ENCODE measurements at regions not wholly inside any gene's neighbourhood (a gene's known extent, or its start where the extent isn't known, plus 50 kb on each side); places are given as distances from the start of the nearest gene placed in this dataset.
"Not testable (repeated sequence)": the region's sequence is repeated elsewhere in the genome, so short reads cannot be mapped to it uniquely, and the experiment has no call there.

DNA sequence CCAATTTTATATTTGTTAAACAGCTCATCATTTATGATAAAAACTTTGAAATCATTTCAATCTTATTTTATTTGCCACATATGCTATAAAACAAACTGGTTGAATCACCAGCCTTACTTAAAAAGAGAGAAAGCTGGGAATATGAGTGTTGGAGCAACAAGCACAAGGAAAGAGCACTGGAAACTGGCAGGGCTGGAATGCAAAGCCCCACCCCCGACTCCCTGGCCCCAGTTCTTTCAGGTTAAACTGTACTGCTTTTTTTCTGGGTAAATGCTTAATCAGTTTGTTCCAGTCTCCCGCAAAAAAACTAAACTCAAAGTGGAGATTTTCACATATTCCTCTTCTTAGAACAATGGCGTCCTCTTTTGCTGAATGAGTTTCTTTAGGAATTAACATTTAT is 433.8 kb upstream of the NOX3 start:
- DNase-seq, result no peak

- DNase-seq, result no peak
Measured at GRCh38 chr6:155887421-155887820, 431.8 kb upstream of the NOX3 start.

GRCh38 chr6:155883741-155884140 is 428.1 kb upstream of the NOX3 start:
- DNase-seq, result no peak

DNA sequence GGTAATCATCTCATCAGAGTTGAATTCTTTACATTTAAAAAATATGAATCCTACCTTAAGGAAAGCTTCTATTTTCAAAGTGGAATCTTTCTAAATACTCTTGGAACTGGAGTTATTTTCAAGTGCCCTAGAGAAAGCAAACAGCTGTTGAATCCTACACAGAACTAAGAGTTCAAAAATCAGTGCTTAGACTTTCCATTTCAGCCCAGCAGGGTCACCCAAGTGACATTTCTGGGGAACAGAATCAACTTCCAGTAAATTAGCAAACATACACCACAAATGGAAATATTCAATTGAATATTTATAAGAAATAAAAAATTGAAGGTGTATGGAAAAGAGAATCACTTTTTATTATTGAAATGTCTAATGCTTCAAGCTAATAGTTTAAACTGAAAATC is 427.7 kb upstream of the NOX3 start:
- no peak for DNase-seq

- DNase-seq, result no peak
Measured at GRCh38 chr6:155882527-155883333, 427.1 kb upstream of the NOX3 start.

GRCh38 chr6:155881826-155882526 is 426.3 kb upstream of the NOX3 start:
- DNase-seq, result no peak

DNA sequence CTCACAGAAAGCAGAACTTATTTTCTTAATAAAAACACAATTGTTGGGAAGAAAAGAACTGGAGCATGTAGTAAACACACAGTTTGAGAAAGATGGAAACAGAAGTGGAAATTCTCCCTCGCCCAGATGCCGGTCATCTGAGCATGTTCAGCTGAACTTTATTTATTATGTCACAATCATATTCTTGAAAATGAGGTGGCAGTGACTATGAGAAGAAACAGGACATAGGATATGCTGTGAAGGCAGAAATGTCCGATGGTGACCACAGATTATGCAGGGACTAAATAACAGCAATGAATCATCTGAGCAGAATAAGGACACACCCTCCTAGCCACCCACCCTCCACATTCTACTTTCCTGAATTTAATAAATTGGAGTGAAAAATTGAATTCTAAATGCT is 425.3 kb upstream of the NOX3 start:
- no peak for DNase-seq

DNA sequence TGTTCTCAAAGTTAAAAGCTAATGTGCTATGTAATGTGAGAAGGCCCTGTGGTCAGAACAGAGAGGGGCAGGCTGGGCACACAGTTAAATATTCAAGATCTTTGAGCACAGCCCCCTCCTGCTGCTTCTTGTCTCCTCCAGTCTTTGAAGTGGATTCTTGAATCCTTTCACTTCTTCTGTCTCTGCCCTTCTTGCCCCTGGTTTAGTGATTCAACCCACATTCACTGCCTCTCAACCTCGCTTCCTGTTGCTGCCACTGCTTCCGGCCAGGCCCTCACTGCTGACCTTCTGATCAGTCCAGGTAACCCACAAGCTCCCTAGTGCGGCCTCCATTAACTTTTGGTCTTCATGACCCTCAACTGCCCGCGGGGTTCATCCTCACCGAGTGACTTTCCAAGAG is 417.3 kb upstream of the NOX3 start:
- DNase-seq, result no peak

DNA sequence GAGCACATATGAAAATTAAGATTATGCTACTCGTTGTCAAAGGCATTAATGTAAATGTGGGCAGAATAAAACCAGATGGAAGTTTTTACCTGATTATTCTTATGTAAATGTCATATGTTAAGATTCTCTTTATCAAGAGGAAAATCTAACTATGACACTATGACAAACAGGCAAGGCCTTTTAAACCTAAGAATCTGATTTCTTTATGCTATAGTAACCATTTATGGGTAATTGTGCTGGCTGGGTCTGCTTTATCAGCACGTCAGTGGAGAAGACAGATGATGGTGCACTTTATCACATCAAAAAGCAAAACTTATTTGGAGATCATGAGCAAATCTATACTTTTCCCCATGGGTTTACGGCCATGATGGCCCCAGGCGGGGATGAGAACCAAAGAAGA is 412.0 kb upstream of the NOX3 start:
- no peak for DNase-seq

GRCh38 chr6:155866676-155867390 is 411.2 kb upstream of the NOX3 start:
- DNase-seq, result not testable (repeated sequence)

GRCh38 chr6:155861821-155862220 is 406.2 kb upstream of the NOX3 start:
- no peak for DNase-seq

DNA sequence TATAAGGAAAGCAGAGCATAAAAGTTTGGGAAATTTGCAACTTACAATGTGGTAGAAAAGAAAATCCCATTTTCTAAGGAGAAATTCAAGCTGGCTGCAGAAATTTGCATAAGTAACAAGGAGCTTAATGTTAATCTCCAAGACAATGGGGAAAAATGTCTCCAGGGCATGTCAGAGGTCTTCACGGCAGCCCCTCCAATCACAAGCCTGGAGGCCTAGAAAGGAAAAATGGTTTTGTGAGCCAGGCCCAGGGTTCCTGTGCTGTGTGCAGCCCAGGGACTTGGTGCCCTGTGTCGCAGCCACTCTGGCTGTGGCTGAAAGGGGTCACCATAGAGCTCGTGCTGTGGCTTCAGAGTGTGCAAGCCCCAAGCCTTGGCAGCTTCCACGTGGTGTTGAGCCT is 403.3 kb upstream of the NOX3 start:
- not testable (repeated sequence) for DNase-seq

DNA sequence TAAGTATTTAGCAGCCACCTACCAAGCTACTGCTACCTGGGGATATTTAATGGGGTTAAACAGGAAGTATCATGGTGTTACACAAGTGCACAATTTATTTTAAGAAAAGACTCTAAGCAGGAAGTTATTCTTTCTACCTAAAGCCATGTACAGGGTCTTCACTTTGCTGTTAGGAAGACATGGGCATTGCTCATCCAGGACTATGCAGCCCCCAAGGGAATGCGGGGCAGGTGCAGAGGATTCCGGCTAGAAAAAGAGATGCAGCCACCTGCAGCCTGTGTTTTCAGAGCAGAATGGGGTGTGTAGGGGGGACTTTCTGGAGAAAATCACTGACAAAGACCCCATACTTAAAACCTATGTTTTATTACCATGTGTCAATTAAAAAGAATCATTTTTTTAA is 399.1 kb upstream of the NOX3 start:
- no peak for DNase-seq

- no peak for DNase-seq
Measured at GRCh38 chr6:155853011-155853410, 397.4 kb upstream of the NOX3 start.

DNA sequence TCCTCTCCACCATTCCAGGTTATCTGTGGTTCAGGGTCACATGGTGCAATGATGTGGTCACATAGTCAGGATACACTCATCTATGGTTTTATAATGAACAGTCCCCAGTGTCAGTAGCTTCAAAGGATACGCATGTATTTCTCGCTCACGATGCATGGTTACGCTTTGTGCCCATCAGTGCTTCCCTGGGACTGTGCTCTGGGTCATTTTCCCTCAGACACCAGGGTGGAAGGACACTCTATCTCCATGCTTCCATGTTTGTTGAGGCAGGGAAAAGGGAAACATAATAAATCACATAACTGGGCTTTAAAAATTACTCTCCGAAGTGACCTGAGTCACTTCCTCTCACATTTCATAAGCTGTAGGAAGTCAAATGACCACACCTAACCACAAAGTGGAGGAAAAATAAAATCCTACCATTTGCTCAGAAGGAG is 394.8 kb upstream of the NOX3 start:
- DNase-seq, result no peak

DNA sequence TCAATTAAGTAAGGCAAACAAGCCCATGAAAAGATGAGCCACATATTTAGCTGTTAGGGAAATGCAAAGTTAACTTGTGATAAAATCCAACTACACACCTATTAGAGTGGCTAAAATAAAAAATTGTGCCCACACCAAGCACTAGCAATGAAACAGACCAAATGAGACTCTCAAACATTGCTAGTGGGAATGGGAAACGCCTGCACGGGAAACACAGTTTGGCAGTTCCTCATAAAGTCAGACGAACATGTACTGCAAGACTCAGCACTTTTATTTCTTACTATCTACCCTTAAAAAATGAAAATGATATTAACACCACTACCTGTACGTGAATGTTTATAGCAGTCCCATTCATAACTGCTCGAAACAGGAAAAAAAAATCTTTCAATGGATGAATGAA is 392.1 kb upstream of the NOX3 start:
- no peak for DNase-seq

GRCh38 chr6:155837474-155837873 is 381.8 kb upstream of the NOX3 start:
- DNase-seq, result no peak

DNA sequence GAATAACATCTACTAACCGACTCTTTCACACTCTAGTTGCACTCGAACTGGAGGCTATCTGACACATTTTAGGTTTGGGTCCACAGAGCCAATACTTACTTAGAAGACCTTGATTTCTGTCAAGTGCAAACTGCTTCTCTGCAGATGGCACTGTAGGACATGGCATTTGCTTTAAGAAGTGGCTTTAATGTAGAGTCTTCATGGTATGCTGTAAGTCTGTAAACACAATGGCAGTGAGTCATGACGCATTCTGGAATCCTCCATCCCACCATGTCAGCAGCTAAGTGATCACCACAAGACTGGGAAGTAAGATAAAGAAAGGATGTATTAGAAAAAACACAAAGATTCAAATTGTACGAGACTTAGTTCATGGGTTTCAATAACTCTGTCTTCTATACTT is 377.0 kb upstream of the NOX3 start:
- DNase-seq, result no peak

- no peak for DNase-seq
Measured at GRCh38 chr6:155830531-155830930, 374.9 kb upstream of the NOX3 start.

DNA sequence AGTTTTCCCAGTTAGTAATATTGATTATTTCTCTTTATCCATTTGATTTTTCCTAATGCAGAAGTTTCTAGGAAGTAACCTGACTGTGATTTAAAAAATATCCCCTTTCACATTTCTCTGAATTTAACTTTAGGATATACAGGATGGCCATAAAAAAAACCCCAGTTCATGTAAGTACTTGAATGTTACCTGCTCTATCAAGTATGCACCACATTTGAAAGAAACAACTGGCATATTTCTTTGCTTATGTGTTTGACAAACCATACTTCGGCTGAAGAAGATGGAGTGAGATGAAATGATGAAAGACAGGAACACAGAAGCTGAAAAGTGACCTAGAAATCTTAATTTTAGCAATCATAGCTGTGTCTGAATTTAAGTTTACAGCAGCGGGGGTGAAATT is 374.0 kb upstream of the NOX3 start:
- DNase-seq, result no peak

DNA sequence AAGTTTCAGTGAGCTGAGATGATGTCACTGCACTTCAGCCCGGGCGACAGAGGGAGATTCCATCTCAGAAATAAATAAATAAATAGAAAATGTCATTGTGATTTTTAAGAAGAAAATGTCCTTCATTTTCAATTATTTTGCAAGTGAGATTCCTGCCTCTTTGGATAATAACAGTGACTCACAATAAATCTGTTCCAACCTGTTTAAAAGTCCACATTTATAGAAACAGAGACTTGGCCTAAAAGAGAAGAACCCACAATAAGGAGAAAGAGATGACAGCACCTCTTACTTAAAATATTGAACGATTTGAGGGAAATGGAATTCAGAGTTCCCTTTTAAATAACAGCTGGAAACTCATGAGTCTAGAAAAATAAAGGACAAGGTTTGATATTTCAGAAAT is 373.4 kb upstream of the NOX3 start:
- DNase-seq, result no peak

DNA sequence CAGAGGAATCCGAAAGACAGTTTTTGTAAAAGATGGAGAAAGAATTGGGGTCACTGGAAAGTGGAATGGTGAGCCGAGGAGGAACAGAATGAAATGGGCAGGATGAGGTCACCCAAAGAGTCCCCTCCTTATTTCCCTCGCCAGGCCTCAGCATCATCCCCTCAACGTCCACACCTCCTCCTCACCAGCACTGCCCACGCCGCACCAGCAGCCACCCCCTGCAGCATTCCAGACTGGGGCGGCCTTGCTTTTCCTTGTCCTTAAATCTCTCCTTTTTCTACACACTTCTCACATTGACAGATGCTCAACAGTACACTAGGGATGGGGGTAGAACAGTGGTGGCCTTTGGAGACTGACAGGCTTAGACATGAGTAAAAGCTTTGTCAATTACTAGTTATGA is 363.1 kb upstream of the NOX3 start:
- no peak for DNase-seq

GRCh38 chr6:155813548-155813947 is 357.9 kb upstream of the NOX3 start:
- DNase-seq, result no peak

DNA sequence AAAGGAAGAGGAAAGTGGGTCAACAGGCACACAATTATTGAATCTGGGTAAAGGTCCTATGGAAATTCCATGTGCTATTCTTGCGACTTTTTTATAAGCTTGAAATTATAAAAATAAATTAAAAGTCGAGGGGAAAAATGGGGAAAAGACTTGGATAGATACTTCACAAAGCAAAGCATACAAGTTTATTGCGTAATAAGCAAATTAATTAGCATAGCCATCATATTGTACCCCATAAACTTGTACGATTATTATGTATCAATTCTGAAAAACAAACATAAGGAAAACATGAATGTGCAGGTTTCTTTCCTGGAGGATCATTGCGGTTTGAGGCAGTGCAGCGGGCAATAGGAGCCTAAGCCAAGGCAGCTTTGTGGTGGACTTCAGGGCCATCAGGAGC is 351.6 kb upstream of the NOX3 start:
- DNase-seq, result no peak

Data from T-helper 9 cell (primary cell).